Esophagus muscularis mucosa (tissue), 4 donors: ENCODE measurements at regions not wholly inside any gene's neighbourhood (a gene's known extent, or its start where the extent isn't known, plus 50 kb on each side); places are given as distances from the start of the nearest gene placed in this dataset.

ENCODE experiments used
- DNase-seq: peaks from one replicate; pipeline ENCODE4 v3.0.0-alpha.2; 2017; ENCODE audit errors: extremely low spot score
- H3K27ac ChIP-seq, 4 donors: fragments of 200-600 bp; sonication (generic); replicated peaks in 1 of 4; 1 replicate in 3 of 4; 2 replicates in 1 of 4; pipeline ENCODE4 v1.5.1; 2016 to 2019; ENCODE audit warnings: mild to moderate bottlenecking in 1 of 4
- H3K27me3 ChIP-seq, 4 donors: fragments of 200-600 bp; sonication (generic); one replicate each; pipeline versions ENCODE4 v1.5.1 to v1.6.0; 2016 to 2019
- H3K36me3 ChIP-seq, 4 donors: fragments of 200-600 bp; sonication (generic); one replicate each; pipeline ENCODE4 v1.5.1; 2016 to 2019
- H3K4me1 ChIP-seq, 4 donors: fragments of 200-600 bp; sonication (generic); one replicate each; pipeline ENCODE4 v1.5.1; 2016 to 2019
- H3K4me3 ChIP-seq, 4 donors: fragments of 200-600 bp; sonication (generic); 1 replicate in 2 of 4; 2 replicates in 2 of 4; pipeline ENCODE4 v1.5.1; 2016 to 2019; ENCODE audit warnings: mild to moderate bottlenecking in 4 of 4, moderate library complexity in 1 of 4
- H3K9me3 ChIP-seq, 4 donors: fragments of 200-600 bp; sonication (generic); 1 replicate in 3 of 4; 2 replicates in 1 of 4; pipeline ENCODE4 v1.5.1; 2016 to 2019
- EP300 ChIP-seq: sonication (generic); formaldehyde crosslinking; IDR thresholded peaks from one replicate; pipeline ENCODE4 v1.6.1; 2017; ENCODE audit warnings: antibody characterized with exemption
- POLR2A ChIP-seq: fragments of 450-650 bp; IDR thresholded peaks from one replicate; pipeline ENCODE4 v1.6.1; 2017; ENCODE audit warnings: antibody characterized with exemption, moderate library complexity, mild to moderate bottlenecking, low read depth
- POLR2AphosphoS5 ChIP-seq, 2 donors: sonication (generic); formaldehyde crosslinking; IDR thresholded peaks; one replicate each; pipeline ENCODE4 v1.6.1; 2017; ENCODE audit warnings: antibody characterized with exemption in 2 of 2
- WGBS: methylation state at CpG from one replicate; pipeline ENCODE4 v1.1.5; 2018; 5-methylcytosine and 5-hydroxymethylcytosine counted together
- intact Hi-C: fragments of 100-400 bp; cut with DNase I; formaldehyde crosslinking; loops from one replicate; pipeline ENCODE4 v1.15.1; 2023
- TF ChIP-seq, protein P1 (sequence below), 3 experiments: fragments of 200-600 bp in 2 of 3; fragments of 450-650 bp in 1 of 3; sonication (generic) in 2 of 3; IDR thresholded peaks; one replicate each; pipeline ENCODE4 v1.5.1; 2017 to 2019; ENCODE audit warnings: antibody characterized with exemption in 3 of 3, mild to moderate bottlenecking in 2 of 3, moderate library complexity in 1 of 3

DNA sequence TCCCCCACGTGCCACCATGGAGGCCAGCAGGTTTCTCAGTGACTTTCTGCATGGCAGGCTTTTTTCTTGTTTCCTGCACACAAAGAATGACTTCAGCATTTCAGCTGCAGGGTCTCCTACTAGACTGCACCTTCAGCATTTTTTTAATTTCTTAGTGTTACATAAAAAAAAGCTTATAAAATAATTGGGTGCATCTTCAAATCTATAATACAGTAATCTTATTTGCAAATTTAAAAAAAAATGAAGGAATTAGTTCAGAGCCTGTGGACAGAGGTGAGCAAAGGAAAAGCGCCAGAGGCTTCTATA is 57.6 kb downstream of the FAM50B start:
- Histone ChIP-seq H3K36me3 (no peaks in the 10 kb centered on the region), H3K4me3 (no peak overlapping the region), H3K4me1 (peaks cover 11 to 21% (median 17%) of the 10 kb centered on the region in 4 donors), H3K9me3 (no peaks in the 10 kb centered on the region), H3K27me3 (no peaks in the 10 kb centered on the region), H3K27ac (no peak overlapping the region)
- no peak for DNase-seq
- intact Hi-C loops = no loop called here
- TF ChIP-seq EP300 (no peak), POLR2AphosphoS5 (IDR thresholded peaks at IDR 0.05) (no peak), POLR2A (no peak)
- TF ChIP-seq, protein P1, sequence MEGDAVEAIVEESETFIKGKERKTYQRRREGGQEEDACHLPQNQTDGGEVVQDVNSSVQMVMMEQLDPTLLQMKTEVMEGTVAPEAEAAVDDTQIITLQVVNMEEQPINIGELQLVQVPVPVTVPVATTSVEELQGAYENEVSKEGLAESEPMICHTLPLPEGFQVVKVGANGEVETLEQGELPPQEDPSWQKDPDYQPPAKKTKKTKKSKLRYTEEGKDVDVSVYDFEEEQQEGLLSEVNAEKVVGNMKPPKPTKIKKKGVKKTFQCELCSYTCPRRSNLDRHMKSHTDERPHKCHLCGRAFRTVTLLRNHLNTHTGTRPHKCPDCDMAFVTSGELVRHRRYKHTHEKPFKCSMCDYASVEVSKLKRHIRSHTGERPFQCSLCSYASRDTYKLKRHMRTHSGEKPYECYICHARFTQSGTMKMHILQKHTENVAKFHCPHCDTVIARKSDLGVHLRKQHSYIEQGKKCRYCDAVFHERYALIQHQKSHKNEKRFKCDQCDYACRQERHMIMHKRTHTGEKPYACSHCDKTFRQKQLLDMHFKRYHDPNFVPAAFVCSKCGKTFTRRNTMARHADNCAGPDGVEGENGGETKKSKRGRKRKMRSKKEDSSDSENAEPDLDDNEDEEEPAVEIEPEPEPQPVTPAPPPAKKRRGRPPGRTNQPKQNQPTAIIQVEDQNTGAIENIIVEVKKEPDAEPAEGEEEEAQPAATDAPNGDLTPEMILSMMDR (IDR thresholded peaks at IDR 0.05) = no peak
- WGBS = 82% methylated on average over 2 of the region's 2 CpGs

DNA sequence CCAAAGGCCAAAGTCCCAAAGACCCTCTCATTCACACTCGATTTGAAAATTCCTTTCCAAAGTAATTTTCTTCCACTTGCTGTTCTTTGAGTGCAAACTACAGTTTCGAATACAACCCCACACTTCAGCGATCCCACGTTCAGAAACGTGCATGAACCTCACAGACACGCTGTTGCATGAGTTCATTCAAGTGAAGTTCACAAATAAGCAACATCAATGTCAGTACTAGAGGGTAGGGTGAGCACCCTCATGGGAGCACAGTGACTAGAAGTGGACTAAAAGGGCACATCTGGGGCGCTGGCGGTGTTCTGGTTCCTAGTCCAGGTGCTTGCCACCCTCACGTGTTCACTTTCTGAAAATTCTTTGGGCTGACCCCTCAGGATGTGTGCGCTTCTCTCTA is 59.0 kb downstream of the FAM50B start:
- Histone ChIP-seq H3K4me3 (no peak overlapping the region), H3K27ac (no peak overlapping the region), H3K36me3 (no peaks in the 10 kb centered on the region), H3K4me1 (peaks cover 25 to 33% (median 31%) of the 10 kb centered on the region in 4 donors), H3K9me3 (no peaks in the 10 kb centered on the region), H3K27me3 (no peaks in the 10 kb centered on the region)
- intact Hi-C loops = no loop called here
- TF ChIP-seq POLR2A (no peak), POLR2AphosphoS5 (IDR thresholded peaks at IDR 0.05) (no peak), EP300 (no peak)
- TF ChIP-seq, protein P1 (IDR thresholded peaks at IDR 0.05) = no peak
- DNase-seq = no peak
- WGBS = 97% methylated on average over 10 of the region's 10 CpGs

DNA sequence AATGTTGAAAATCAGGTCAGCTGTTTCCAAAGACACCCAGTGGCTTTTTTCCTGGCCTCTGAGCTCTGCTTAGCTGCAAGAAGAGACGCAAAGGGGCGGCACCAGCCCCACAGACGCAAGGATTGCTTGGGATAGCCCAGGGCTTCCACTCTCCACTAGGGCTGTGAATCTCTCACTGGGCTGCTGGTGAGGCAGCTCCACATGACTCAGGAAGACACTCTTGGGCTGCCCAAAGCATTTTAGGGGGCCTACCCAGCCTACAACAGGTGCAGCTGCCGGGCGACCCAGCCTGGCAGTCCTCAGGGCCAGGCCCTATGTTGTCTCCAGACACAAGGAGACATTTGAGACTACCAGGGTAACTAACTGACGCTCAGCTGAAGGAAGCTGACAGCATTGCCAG is 59.8 kb downstream of the FAM50B start:
- H3K27me3 ChIP-seq = no peaks in the 10 kb centered on the region
- no peak for DNase-seq
- no peaks in the 10 kb centered on the region for H3K9me3 ChIP-seq
- TF ChIP-seq, protein P1 (IDR thresholded peaks at IDR 0.05) = no peak
- TF ChIP-seq POLR2A (no peak), POLR2AphosphoS5 (IDR thresholded peaks at IDR 0.05) (no peak), EP300 (no peak)
- 97% methylated on average over 3 of the region's 6 CpGs for WGBS
- no peak overlapping the region for H3K27ac ChIP-seq
- H3K4me3 ChIP-seq = no peak overlapping the region
- no peaks in the 10 kb centered on the region for H3K36me3 ChIP-seq
- intact Hi-C loops = no loop called here
- peaks cover 32 to 41% (median 38%) of the 10 kb centered on the region in 4 donors for H3K4me1 ChIP-seq

DNA sequence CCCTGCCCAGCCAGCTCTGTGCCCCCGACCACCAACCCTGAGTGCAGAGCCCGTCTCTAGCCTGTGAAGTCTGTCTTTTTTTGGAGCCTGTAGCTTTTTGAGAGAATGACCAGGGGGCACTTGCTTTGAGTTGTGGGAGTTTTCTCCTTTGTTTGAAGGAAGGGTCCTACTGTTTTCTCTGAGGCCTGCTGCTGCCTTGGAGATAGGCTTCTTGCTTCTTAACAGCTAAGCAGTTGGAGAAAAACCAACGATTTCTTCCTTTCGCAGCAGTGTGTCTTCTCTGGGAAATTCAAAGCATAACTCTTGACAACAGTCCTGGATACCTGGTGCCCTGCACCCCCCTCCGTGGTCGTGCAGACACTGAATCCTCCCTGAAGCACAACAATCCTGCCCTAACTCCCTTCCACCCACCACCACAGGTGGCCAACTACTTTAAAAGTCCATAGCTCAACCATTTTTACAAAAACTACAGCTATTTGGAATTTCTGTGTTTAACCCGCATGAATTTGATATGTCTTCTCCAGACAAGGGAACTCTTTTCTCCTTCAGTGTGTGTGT is 61.0 kb downstream of the FAM50B start:
- Histone ChIP-seq H3K4me1 (peaks cover 43 to 48% (median 44%) of the 10 kb centered on the region in 4 donors), H3K27ac (no peak overlapping the region)

More for the DNA sequence above, 61.0 kb downstream of the FAM50B start:
- H3K4me3 ChIP-seq = no peak overlapping the region
- intact Hi-C loops = no loop called here
- TF ChIP-seq POLR2A (no peak), POLR2AphosphoS5 (IDR thresholded peaks at IDR 0.05) (no peak), EP300 (no peak)
- TF ChIP-seq, protein P1 (IDR thresholded peaks at IDR 0.05) = no peak
- no peaks in the 10 kb centered on the region for H3K27me3 ChIP-seq
- no peak for DNase-seq
- H3K9me3 ChIP-seq = no peaks in the 10 kb centered on the region
- WGBS = 88% methylated on average over 7 of the region's 7 CpGs
- no peaks in the 10 kb centered on the region for H3K36me3 ChIP-seq
